Ovary (tissue), 3 donors: ENCODE measurements at regions not wholly inside any gene's neighbourhood (a gene's known extent, or its start where the extent isn't known, plus 50 kb on each side); places are given as distances from the start of the nearest gene placed in this dataset.
"Not testable (repeated sequence)": the region's sequence is repeated elsewhere in the genome, so short reads cannot be mapped to it uniquely, and the experiment has no call there.

Experiments
- EP300 ChIP-seq: sonication (generic); formaldehyde crosslinking; IDR thresholded peaks from one replicate; pipeline ENCODE4 v1.6.1; 2017; ENCODE audit warnings: antibody characterized with exemption
- POLR2A ChIP-seq: fragments of 450-650 bp; IDR thresholded peaks from one replicate; pipeline ENCODE4 v1.6.1; 2017; ENCODE audit warnings: antibody characterized with exemption, mild to moderate bottlenecking, moderate library complexity
- TF ChIP-seq, protein P1 (sequence below), 3 donors: fragments of 450-650 bp in 2 of 3; fragments of 200-600 bp in 1 of 3; IDR thresholded peaks; one replicate each; pipeline versions ENCODE4 v1.5.1 to v1.8.0; 2016 to 2022; ENCODE audit warnings: antibody characterized with exemption in 3 of 3, mild to moderate bottlenecking in 1 of 3
- donor health status: DM: no; HTN: no; CAD: no.

DNA sequence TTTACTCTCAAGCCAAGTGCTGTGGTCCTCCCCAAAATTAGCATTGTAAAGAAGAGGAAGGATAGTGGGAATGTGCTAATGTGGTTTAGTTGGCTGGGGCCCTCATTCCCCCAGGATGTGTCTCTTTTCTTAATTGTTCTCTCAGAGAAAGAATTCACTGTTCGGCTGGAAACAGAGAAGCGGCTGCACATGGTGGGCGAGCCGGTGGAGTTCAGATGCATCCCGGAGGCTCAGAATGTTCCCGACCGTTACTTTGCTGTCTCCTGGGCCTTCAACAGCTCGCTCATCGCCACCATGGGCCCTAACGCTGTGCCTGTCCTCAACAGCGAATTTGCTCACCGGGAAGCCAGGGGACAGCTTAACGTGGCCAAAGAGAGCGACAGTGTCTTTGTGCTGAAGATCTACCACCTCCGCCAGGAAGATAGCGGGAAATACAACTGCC, 3053.2 kb downstream of the RPIA start:
- TF ChIP-seq EP300, POLR2A: not testable (repeated sequence)
- TF ChIP-seq, protein P1, sequence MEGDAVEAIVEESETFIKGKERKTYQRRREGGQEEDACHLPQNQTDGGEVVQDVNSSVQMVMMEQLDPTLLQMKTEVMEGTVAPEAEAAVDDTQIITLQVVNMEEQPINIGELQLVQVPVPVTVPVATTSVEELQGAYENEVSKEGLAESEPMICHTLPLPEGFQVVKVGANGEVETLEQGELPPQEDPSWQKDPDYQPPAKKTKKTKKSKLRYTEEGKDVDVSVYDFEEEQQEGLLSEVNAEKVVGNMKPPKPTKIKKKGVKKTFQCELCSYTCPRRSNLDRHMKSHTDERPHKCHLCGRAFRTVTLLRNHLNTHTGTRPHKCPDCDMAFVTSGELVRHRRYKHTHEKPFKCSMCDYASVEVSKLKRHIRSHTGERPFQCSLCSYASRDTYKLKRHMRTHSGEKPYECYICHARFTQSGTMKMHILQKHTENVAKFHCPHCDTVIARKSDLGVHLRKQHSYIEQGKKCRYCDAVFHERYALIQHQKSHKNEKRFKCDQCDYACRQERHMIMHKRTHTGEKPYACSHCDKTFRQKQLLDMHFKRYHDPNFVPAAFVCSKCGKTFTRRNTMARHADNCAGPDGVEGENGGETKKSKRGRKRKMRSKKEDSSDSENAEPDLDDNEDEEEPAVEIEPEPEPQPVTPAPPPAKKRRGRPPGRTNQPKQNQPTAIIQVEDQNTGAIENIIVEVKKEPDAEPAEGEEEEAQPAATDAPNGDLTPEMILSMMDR (IDR thresholded peaks at IDR 0.05) = not testable (repeated sequence)
